HL-60/S4 treated with retinoic acid at 250 ng/mL for 4 days and 3 days (cell line): ENCODE measurements at regions not wholly inside any gene's neighbourhood (a gene's known extent, or its start where the extent isn't known, plus 50 kb on each side); places are given as distances from the start of the nearest gene placed in this dataset.

Experiments
- in situ Hi-C: fragments of 300-500 bp; cut with MboI; formaldehyde crosslinking; loops from 2 replicates; pipeline ENCODE4 v1.7.0; 2022; ENCODE audit warnings: low sequenced_read_pairs

GRCh38 chr3:5035113-5035512 lies 55.9 kb downstream of the BHLHE40 start:
- in situ Hi-C loops, result no loop called here

- in situ Hi-C loops, result no loop called here
Observed at GRCh38 chr3:5035692-5036391, 56.6 kb downstream of the BHLHE40 start.

DNA sequence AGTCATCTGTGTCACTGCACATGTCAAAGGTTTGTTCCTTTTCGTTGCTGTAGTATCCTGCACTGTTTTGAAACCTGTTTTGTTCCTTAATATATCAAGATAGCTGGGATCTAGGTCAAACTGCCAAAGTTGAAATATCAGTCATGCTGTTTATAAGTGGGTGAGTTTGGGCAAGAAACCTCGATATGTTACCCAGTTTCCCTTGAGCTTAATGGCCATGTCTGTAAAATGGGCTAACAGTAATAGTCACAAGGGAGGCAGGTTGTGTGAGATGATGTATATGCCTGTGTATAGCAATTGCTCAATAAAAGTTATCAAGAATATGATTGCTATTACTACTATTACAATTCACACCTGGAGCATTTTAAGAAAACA lies 57.1 kb downstream of the BHLHE40 start:
- in situ Hi-C loops, result no loop called here

- in situ Hi-C loops, result no loop called here
Observed at GRCh38 chr3:5036858-5037257, 57.6 kb downstream of the BHLHE40 start.

DNA sequence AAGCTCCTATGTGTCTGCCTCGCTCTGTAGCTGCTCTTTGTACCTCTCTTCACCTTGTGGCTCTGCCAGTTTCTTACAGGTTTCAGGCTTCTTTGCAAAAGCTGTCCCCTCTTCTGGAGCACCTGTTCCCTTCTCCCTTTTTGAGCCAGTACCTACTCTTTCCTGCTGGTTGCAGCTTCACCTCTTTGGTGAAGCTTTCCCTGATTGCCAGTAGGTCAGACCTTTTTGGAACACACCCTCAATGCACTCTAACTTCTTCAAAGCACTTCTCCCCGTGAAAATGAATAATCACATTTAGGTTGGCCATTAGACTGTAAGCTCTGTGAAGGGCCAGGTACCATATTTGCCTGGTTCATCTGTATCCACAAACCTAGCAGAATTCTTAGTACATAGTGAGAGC lies 60.3 kb downstream of the BHLHE40 start:
- in situ Hi-C loops, result no loop called here

- in situ Hi-C loops, result no loop called here
Observed at GRCh38 chr3:5041315-5041714, 62.1 kb downstream of the BHLHE40 start.

GRCh38 chr3:5045961-5046360 lies 66.7 kb downstream of the BHLHE40 start:
- in situ Hi-C loops, result no loop called here

- in situ Hi-C loops, result no loop called here
Observed at GRCh38 chr3:5047764-5048419, 68.7 kb downstream of the BHLHE40 start.

- in situ Hi-C loops, result loop anchor here (25.0 kb wide), 1 partner anchor 714 kb away; no protein-coding TSS in a partner anchor
Observed at GRCh38 chr3:5051772-5052171, 70.3 kb upstream of the ARL8B start.

GRCh38 chr3:5052247-5052646 lies 69.8 kb upstream of the ARL8B start:
- in situ Hi-C loops, result loop anchor here (25.0 kb wide), 1 partner anchor 715 kb away; no protein-coding TSS in a partner anchor

GRCh38 chr3:5053021-5053831 lies 68.9 kb upstream of the ARL8B start:
- in situ Hi-C loops, result loop anchor here (25.0 kb wide), 1 partner anchor 716 kb away; no protein-coding TSS in a partner anchor

DNA sequence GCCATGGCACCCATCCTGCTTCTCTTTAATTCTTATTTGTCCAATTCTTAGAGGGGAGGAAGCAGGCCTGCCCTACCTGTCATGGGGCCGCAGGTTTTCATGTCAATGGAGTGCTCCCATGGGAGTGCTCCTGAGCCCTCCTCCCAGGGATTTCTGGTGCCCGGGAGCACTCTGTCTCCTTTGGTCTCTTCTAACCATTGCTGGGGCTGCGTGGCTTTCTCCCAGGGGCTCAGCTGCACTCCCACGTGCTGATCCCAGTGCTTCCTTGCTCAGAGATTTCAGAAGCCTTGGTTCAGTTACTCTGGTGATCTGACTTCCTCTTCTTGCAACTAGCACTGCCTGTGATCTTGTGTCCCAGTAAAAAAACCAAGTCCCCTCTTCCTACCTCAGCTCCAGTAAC lies 68.0 kb upstream of the ARL8B start:
- in situ Hi-C loops, result loop anchor here (25.0 kb wide), 1 partner anchor 717 kb away; no protein-coding TSS in a partner anchor

GRCh38 chr3:5054579-5054978 lies 67.5 kb upstream of the ARL8B start:
- in situ Hi-C loops, result loop anchor here (25.0 kb wide), 1 partner anchor 717 kb away; no protein-coding TSS in a partner anchor

- in situ Hi-C loops, result loop anchor here (25.0 kb wide), 1 partner anchor 718 kb away; no protein-coding TSS in a partner anchor
Observed at GRCh38 chr3:5055357-5056110, 66.6 kb upstream of the ARL8B start.

GRCh38 chr3:5056111-5056391 lies 66.0 kb upstream of the ARL8B start:
- in situ Hi-C loops, result loop anchor here (25.0 kb wide), 1 partner anchor 719 kb away; no protein-coding TSS in a partner anchor

DNA sequence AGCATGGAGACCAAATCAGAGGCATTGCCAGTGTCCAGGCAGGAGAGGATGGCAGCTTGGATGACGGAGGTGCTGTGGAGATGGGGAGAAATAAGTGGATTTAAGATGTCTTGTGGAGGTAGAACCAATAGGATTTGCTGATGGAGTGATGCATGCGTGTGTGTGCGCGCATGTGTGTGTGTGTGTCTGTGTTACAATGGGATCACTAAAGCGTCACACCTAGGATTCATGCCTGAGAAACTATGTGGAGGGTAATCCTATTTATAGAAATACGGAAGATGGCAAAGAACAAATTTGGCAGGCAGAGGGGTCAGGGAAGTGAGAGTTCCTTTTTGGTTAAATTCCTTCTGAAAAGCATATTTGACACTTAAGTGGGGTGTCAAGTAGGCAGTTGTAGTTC lies 64.8 kb upstream of the ARL8B start:
- in situ Hi-C loops, result loop anchor here (25.0 kb wide), 1 partner anchor 720 kb away; no protein-coding TSS in a partner anchor

DNA sequence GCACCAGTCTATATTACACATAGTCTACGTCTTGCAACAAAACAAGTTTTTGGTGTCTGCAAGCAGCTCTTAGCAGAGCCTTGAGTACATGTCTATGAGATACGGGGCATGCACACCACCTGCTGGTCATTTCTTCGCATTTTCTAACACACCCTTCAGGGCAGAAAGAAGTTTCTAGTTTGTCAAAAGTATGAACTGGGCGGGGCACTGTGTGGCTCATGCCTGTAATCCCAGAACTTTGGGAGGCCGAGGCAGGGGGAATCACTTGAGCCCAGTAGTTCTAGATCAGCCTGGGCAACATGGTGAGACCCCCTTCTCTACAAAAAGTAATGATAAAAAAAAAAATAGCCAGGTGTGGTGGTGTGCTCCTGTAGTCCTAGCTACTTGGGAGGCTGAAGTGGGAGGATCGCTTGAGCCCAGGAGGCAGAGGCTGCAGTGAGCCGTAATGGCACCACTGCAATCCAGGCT lies 64.2 kb upstream of the ARL8B start:
- in situ Hi-C loops, result loop anchor here (25.0 kb wide), 1 partner anchor 721 kb away; no protein-coding TSS in a partner anchor

DNA sequence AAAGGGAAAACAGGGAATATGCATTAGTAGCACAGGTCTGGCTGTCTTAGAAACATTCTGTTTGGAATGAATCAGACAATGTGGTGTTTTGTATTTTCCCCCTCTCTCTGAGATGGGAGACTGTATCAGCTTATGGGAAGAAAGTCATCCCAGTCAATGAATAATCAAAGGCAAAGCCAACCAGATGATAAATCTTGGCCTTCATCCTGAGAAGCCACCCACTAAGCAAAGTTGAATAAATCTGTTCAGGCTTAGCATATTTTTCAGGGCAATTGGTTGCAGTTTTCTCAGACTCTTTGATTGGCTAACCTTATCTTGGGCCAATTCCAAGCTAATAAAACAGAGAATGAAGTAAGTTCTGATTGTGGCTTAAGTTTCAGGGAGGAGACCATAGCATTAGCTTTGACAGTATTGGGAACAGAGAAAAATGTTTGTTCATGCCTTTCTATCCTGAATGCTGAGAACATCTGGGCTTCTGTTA lies 63.6 kb upstream of the ARL8B start:
- in situ Hi-C loops, result loop anchor here (25.0 kb wide), 1 partner anchor 721 kb away; no protein-coding TSS in a partner anchor

DNA sequence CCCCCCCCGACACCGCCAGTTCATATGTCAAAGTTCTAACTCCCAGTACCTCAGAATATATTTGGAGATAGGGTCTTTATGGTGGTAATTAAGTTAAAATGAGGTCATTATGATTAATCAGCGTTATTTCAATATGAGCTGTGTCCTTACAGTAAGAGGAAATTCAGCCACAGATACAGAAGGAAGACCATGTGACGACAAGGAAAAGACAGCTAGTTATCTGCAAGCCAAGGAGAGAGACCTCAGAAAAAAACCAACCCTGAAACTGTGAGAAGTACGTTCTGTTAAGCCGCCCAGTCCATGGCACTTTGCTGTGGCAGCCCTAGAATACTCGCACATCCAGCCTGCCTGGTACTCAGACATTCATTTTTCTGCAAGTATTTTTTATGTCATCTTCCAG lies 62.3 kb upstream of the ARL8B start:
- in situ Hi-C loops, result loop anchor here (10.0 to 25.0 kb wide), 2 partner anchors 345 to 722 kb away; no protein-coding TSS in a partner anchor

DNA sequence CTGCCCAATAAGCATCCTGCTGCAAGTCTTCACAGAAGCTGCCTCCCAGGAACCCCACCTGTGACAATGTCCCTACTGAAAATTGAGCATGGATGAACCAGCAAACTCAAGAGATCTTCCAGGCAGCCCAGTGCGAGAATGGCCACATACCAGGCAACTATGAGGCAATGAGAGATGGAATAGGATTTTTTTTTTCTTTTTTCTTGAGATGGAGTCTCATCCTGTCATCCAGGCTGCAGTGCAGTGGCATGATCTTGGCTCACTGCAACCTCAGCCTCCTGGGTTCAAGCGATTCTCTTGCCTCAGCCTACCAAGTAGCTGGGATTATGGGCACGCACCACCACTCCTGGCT lies 60.9 kb upstream of the ARL8B start:
- in situ Hi-C loops, result loop anchor here (10.0 to 25.0 kb wide), 2 partner anchors 346 to 724 kb away; no protein-coding TSS in a partner anchor
